Cardiac septum (tissue), 1 donor: ENCODE measurements at regions not wholly inside any gene's neighbourhood (a gene's known extent, or its start where the extent isn't known, plus 50 kb on each side); places are given as distances from the start of the nearest gene placed in this dataset.
"Not testable (repeated sequence)": the region's sequence is repeated elsewhere in the genome, so short reads cannot be mapped to it uniquely, and the experiment has no call there.

Experiments used
- DNase-seq: peaks from one replicate; pipeline ENCODE4 v3.0.0-alpha.2; 2020; ENCODE audit warnings: low spot score
- intact Hi-C: fragments of 100-400 bp; cut with DNase I; formaldehyde crosslinking; loops from one replicate; pipeline ENCODE4 v1.14.0; 2022
- donor health status: DM: no; HTN: no; CAD: no.

- intact Hi-C loops: no loop called here
- DNase-seq: no peak
Measured at GRCh38 chr11:91314521-91314920, 910.1 kb upstream of the FAT3 start.

- intact Hi-C loops: no loop called here
- DNase-seq: no peak
Measured at GRCh38 chr11:91312541-91312940, 912.1 kb upstream of the FAT3 start.

GRCh38 chr11:91310085-91310484, 914.5 kb upstream of the FAT3 start:
- DNase-seq: no peak
- intact Hi-C loops: no loop called here

- intact Hi-C loops: no loop called here
- no peak for DNase-seq
Measured at GRCh38 chr11:91308069-91308468, 916.5 kb upstream of the FAT3 start.

GRCh38 chr11:91305402-91305801, 919.2 kb upstream of the FAT3 start:
- DNase-seq: no peak
- intact Hi-C loops: no loop called here

- no peak for DNase-seq
- intact Hi-C loops: no loop called here
Measured at GRCh38 chr11:91303749-91304148, 920.9 kb upstream of the FAT3 start.

- intact Hi-C loops: no loop called here
- no peak for DNase-seq
Measured at GRCh38 chr11:91299980-91300379, 924.6 kb upstream of the FAT3 start.

GRCh38 chr11:91296629-91297028, 928.0 kb upstream of the FAT3 start:
- intact Hi-C loops: no loop called here
- no peak for DNase-seq

GRCh38 chr11:91295591-91295990, 929.0 kb upstream of the FAT3 start:
- intact Hi-C loops: no loop called here
- DNase-seq: no peak

GRCh38 chr11:91293119-91293518, 931.5 kb upstream of the FAT3 start:
- DNase-seq: no peak
- intact Hi-C loops: no loop called here

- DNase-seq: no peak
- intact Hi-C loops: no loop called here
Measured at GRCh38 chr11:91272089-91272488, 952.5 kb upstream of the FAT3 start.

- intact Hi-C loops, DNase-seq: not testable (repeated sequence)
Measured at GRCh38 chr11:91268512-91269295, 955.9 kb upstream of the FAT3 start.

GRCh38 chr11:91265946-91266345, 958.7 kb upstream of the FAT3 start:
- DNase-seq: no peak
- intact Hi-C loops: no loop called here

GRCh38 chr11:91264481-91264880, 960.1 kb upstream of the FAT3 start:
- intact Hi-C loops: no loop called here
- no peak for DNase-seq

- intact Hi-C loops: no loop called here
- DNase-seq: no peak
Measured at GRCh38 chr11:91263496-91264365, 960.9 kb upstream of the FAT3 start.

- DNase-seq: no peak
- intact Hi-C loops: no loop called here
Measured at GRCh38 chr11:91261513-91261912, 963.1 kb upstream of the FAT3 start.

GRCh38 chr11:91258876-91259275, 965.7 kb upstream of the FAT3 start:
- DNase-seq: no peak
- intact Hi-C loops: no loop called here

- intact Hi-C loops: no loop called here
- DNase-seq: no peak
Measured at GRCh38 chr11:91257667-91258066, 967.0 kb upstream of the FAT3 start.

- intact Hi-C loops: loop anchor here (10.0 kb wide), 1 partner anchor 204 kb away; no protein-coding TSS in a partner anchor
- DNase-seq: no peak
Measured at GRCh38 chr11:91248199-91248807, 976.3 kb upstream of the FAT3 start.

GRCh38 chr11:91247009-91247735, 977.4 kb upstream of the FAT3 start:
- DNase-seq: no peak
- intact Hi-C loops: loop anchor here (10.0 kb wide), 1 partner anchor 202 kb away; no protein-coding TSS in a partner anchor
